NB4 (cell line): ENCODE measurements at regions not wholly inside any gene's neighbourhood (a gene's known extent, or its start where the extent isn't known, plus 50 kb on each side); places are given as distances from the start of the nearest gene placed in this dataset.

Experiments used
- CTCF ChIP-seq: IDR thresholded peaks from one replicate; pipeline ENCODE4 v1.5.1; 2012; ENCODE audit warnings: low read depth, low read length
- MAX ChIP-seq: IDR thresholded peaks from 2 replicates; pipeline ENCODE4 v1.6.1; 2011; ENCODE audit warnings: low read depth, low read length
- MYC ChIP-seq: IDR thresholded peaks from 2 replicates; pipeline ENCODE4 v1.6.1; 2011; ENCODE audit warnings: low read depth, low read length
- POLR2A ChIP-seq: IDR thresholded peaks from 2 replicates; pipeline ENCODE4 v1.6.1; 2011; ENCODE audit warnings: mild to moderate bottlenecking; ENCODE audit not compliant: insufficient read length; ENCODE audit errors: extremely low read depth

GRCh38 chr18:29531746-29532145 is 1354.8 kb upstream of the CDH2 start:
- TF ChIP-seq POLR2A, result no peak
- no peak for TF ChIP-seq CTCF
- TF ChIP-seq MYC, result no peak
- TF ChIP-seq MAX, result no peak
